Activated T-cell treated with anti-CD3 and anti-CD28 coated beads, Interleukin-2, amount 50 U/mL, for 48 hours (primary cell): ENCODE measurements at regions not wholly inside any gene's neighbourhood (a gene's known extent, or its start where the extent isn't known, plus 50 kb on each side); places are given as distances from the start of the nearest gene placed in this dataset.

ENCODE experiments used
- DNase-seq, 2 experiments: peaks; one replicate each; pipeline ENCODE4 v3.0.0-alpha.2; 2020

GRCh38 chr7:25642849-25643248, 414.6 kb upstream of the NPVF start:
- no peak for DNase-seq

- no peak for DNase-seq
Measured at GRCh38 chr7:25643286-25643685, 415.0 kb upstream of the NPVF start.

DNA sequence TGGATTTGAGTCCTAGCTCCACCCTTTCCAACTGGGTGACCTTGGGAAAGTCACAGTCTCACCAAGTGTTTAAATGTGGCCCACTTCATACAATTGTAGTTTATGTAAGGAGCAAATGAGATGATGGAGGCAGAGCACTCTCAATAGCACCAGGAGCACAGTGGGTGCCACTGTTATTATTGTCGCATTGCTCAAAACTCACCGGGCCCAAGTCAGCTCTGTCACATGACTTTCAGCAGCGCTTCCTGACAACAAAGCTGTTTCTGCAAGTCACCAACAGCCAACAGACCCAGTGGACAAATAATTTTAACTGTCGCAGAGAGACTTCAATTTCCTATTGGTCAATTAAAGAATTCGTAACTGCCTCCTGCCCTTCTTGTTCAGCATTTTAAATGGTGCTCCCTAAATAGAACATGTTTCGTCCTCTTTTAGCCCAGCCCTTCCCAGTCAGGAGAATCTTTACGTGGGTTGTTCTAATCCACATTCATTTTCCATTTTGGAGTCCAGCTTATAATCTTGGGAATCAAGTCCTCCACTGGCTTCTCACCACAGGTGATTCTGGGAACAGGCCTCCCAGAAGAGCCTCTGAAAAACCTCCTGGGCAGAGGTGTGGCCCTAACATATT, 415.6 kb upstream of the NPVF start:
- no peak for DNase-seq

GRCh38 chr7:25646726-25647413, 418.6 kb upstream of the NPVF start:
- no peak for DNase-seq

DNA sequence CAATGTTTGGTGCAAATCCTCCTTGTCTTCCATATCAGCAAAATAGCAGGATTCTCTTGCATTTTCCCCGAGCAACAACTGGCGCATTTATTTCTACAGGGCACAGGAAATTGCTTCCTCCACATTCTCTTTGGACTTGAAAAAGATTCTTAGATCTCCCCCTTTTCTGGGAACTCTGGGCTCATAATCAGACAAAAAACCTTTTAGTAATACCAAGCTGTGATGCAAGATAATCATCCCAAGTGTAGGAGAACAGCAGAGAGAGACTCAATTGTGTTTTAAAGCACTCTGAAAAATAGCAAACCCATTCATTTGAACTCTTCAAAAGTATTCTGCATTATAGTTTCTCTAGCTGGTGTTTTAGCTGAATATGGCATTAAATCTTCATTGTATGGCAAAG, 419.6 kb upstream of the NPVF start:
- no peak for DNase-seq

- no peak for DNase-seq
Measured at GRCh38 chr7:25652366-25652765, 424.1 kb upstream of the NPVF start.

GRCh38 chr7:25653384-25653783, 425.1 kb upstream of the NPVF start:
- DNase-seq, result no peak

DNA sequence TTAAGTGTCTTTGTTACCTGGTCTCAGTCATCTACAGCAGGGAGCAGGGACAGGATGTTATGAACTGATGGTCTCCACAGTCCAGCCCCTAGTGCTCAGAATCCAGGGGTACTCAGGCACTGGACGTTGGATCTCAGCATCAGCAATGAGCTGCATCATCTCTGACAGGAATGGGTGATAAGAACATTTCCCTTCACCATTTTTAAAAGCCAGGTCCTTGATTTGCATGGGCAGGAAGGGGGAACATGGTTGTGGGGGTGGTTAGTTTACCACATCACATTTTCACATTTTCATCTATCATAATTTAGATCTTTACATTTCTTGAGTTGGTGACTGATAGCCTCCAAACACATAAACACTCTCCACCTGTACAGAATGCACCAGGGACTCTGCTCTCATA, 427.8 kb upstream of the NPVF start:
- no peak for DNase-seq

DNA sequence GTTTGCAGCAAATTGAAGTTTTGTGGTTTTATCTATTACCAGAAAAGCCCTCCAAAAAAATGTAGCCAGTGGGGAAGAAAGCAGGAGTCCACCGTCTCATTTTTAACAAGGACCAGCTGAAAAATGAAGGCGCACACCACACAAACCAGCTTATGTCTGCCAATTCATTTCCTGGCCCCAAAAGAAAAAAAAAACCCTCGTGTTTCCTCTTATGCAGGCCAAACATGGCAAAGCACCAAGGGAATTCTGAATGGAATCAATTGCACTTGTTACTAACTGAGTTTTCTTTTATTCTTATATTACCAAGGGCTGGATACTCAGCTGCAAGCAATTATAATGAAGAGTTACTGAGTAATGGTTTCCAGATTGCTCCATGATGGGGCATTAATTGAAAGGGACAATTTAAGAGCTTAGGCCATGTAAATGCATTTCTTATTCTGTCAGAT, 428.3 kb upstream of the NPVF start:
- DNase-seq, result no peak

GRCh38 chr7:25658375-25658774, 430.1 kb upstream of the NPVF start:
- no peak for DNase-seq

GRCh38 chr7:25659841-25660240, 431.6 kb upstream of the NPVF start:
- no peak for DNase-seq

DNA sequence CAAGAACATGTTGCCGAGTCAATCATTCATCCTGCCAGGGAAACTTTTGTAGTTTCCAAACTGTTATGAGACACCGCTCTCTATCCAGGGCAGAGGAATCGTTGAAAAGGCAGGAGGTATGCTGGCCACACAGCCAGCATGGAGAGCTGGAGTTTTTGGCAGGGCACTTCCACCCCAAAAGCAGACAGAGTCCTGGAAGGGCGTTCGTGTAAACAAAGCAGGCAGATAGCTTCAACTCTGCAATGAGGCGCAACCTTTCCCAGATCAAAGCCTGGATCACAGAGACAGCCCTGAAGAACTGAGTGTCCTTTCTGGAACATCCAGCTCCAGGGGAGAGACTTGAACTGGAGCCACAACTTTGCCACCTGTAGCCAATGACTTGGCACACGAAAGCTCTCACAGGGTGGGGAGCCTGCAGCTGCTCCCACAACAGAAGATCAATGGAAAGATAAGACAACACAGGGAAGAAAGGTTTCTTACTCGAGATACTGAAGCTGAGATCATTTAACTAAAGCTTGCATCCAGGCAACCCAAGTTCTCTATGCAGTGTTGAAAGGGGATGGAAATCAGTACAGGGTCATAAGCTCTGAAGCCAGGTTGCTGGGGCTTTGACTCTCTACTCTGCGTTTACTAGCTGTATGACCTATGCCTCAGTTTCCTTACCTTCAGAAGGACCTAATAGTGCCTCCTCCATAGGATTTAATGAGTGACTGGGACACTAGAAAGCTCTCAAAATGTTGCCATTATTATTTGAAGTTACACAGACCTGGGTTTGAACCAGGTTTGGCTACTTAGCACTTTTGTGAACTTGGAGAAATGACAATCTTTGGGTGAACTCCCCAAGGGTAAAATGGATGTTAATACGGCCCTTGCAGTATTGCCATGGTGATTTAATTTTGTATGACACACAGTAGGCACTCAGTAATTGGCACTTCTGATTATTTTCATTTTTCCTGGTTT, 434.8 kb upstream of the NPVF start:
- DNase-seq, result no peak

GRCh38 chr7:25663877-25664276, 435.6 kb upstream of the NPVF start:
- DNase-seq, result no peak

- DNase-seq, result no peak
Measured at GRCh38 chr7:25664593-25664992, 436.3 kb upstream of the NPVF start.

DNA sequence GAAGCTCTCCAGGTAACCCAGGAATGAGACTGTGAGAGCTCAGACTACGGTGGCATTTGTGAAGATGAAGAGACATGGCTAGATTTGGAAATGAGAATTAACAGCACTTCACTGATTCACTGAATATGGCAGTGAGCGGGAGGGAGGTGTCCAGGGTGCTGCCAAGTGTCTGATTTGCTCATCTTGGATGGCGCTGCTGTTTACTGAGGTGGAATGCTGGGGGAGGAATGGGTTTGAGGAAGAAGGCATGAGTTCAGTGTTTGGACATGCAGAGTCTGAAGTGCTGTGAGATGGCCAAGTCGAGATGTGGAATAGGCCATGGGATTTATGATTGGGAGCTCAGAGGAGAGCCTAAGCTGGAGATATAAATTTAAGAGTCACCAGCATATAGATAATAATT, 437.1 kb upstream of the NPVF start:
- DNase-seq, result no peak

GRCh38 chr7:25665903-25666670, 437.8 kb upstream of the NPVF start:
- no peak for DNase-seq

- no peak for DNase-seq
Measured at GRCh38 chr7:25666671-25667060, 438.4 kb upstream of the NPVF start.

GRCh38 chr7:25669281-25669781, 441.0 kb upstream of the NPVF start:
- no peak for DNase-seq

- DNase-seq, result no peak
Measured at GRCh38 chr7:25669961-25670841, 441.9 kb upstream of the NPVF start.

GRCh38 chr7:25671111-25671510, 442.8 kb upstream of the NPVF start:
- DNase-seq, result no peak

GRCh38 chr7:25672496-25672895, 444.2 kb upstream of the NPVF start:
- DNase-seq, result no peak
